ENCODE measurements at regions not wholly inside any gene's neighbourhood (a gene's known extent, or its start where the extent isn't known, plus 50 kb on each side); places are given as distances from the start of the nearest gene placed in this dataset.

- TF ChIP-seq POLR2A (IDR thresholded peaks at IDR 0.05; ENCODE audit: low read length) (no peak), GATA1 (IDR thresholded peaks at IDR 0.05; ENCODE audit: low read depth, low read length) (no peak)
These were observed 572.7 kb downstream of the VRK1 start for GRCh38 chr14:97369901-97370300.

Data from erythroblast (primary cell).